ENCODE measurements at regions not wholly inside any gene's neighbourhood (a gene's known extent, or its start where the extent isn't known, plus 50 kb on each side); places are given as distances from the start of the nearest gene placed in this dataset.

GRCh38 chr7:92982928-92983327, 134.9 kb downstream of the SAMD9 start:
- in situ Hi-C loops (cut with HindIII; ENCODE audit: low pct_ligation_motif_present, low sequenced_read_pairs) = no loop called here
- DNase-seq = no peak
- Histone ChIP-seq H3K36me3 (replicated peaks) (no peaks in the 10 kb centered on the region), H3K27me3 (replicated peaks) (no peaks in the 10 kb centered on the region), H3K27ac (no peak overlapping the region), H3K4me3 (ENCODE audit: low read depth, low read length) (no peak overlapping the region)
- TF ChIP-seq CTCF (IDR thresholded peaks at IDR 0.05; ENCODE audit: low read depth, low read length, missing control alignments) = no peak

GRCh38 chr7:92976931-92977330, 140.6 kb upstream of the CDK6 start:
- Histone ChIP-seq H3K27ac (no peak overlapping the region), H3K36me3 (replicated peaks) (no peaks in the 10 kb centered on the region), H3K4me3 (ENCODE audit: low read depth, low read length) (no peak overlapping the region), H3K27me3 (replicated peaks) (no peaks in the 10 kb centered on the region)
- no peak for DNase-seq
- in situ Hi-C loops (cut with HindIII; ENCODE audit: low pct_ligation_motif_present, low sequenced_read_pairs) = no loop called here
- no peak for TF ChIP-seq CTCF (IDR thresholded peaks at IDR 0.05; ENCODE audit: low read depth, low read length, missing control alignments)

GRCh38 chr7:92973974-92974373, 137.6 kb upstream of the CDK6 start:
- in situ Hi-C loops (cut with HindIII; ENCODE audit: low pct_ligation_motif_present, low sequenced_read_pairs) = no loop called here
- Histone ChIP-seq H3K4me3 (ENCODE audit: low read depth, low read length) (no peak overlapping the region), H3K27ac (peak overlapping the region; percentile 26), H3K36me3 (replicated peaks) (no peaks in the 10 kb centered on the region), H3K27me3 (replicated peaks) (no peaks in the 10 kb centered on the region)
- no peak for DNase-seq
- no peak for TF ChIP-seq CTCF (IDR thresholded peaks at IDR 0.05; ENCODE audit: low read depth, low read length, missing control alignments)

GRCh38 chr7:92973293-92973731, 136.9 kb upstream of the CDK6 start:
- peak overlapping the region; percentile 26 for H3K27ac ChIP-seq
- no peaks in the 10 kb centered on the region for H3K36me3 ChIP-seq (replicated peaks)
- no peak overlapping the region for H3K4me3 ChIP-seq (ENCODE audit: low read depth, low read length)
- no peaks in the 10 kb centered on the region for H3K27me3 ChIP-seq (replicated peaks)
- TF ChIP-seq CTCF (IDR thresholded peaks at IDR 0.05; ENCODE audit: low read depth, low read length, missing control alignments) = no peak
- DNase-seq = no peak
- in situ Hi-C loops (cut with HindIII; ENCODE audit: low pct_ligation_motif_present, low sequenced_read_pairs) = no loop called here

GRCh38 chr7:92972441-92972840, 136.1 kb upstream of the CDK6 start:
- Histone ChIP-seq H3K36me3 (replicated peaks) (no peaks in the 10 kb centered on the region), H3K27me3 (replicated peaks) (no peaks in the 10 kb centered on the region), H3K4me3 (ENCODE audit: low read depth, low read length) (no peak overlapping the region), H3K27ac (no peak overlapping the region)
- no peak for DNase-seq
- no peak for TF ChIP-seq CTCF (IDR thresholded peaks at IDR 0.05; ENCODE audit: low read depth, low read length, missing control alignments)
- in situ Hi-C loops (cut with HindIII; ENCODE audit: low pct_ligation_motif_present, low sequenced_read_pairs) = no loop called here

GRCh38 chr7:92969061-92969460, 132.7 kb upstream of the CDK6 start:
- no peak for TF ChIP-seq CTCF (IDR thresholded peaks at IDR 0.05; ENCODE audit: low read depth, low read length, missing control alignments)
- in situ Hi-C loops (cut with HindIII; ENCODE audit: low pct_ligation_motif_present, low sequenced_read_pairs) = no loop called here
- Histone ChIP-seq H3K27ac (no peak overlapping the region), H3K36me3 (replicated peaks) (no peaks in the 10 kb centered on the region), H3K4me3 (ENCODE audit: low read depth, low read length) (no peak overlapping the region), H3K27me3 (replicated peaks) (no peaks in the 10 kb centered on the region)
- no peak for DNase-seq

Data from brain microvascular endothelial cell (primary cell).